ENCODE measurements at regions not wholly inside any gene's neighbourhood (a gene's known extent, or its start where the extent isn't known, plus 50 kb on each side); places are given as distances from the start of the nearest gene placed in this dataset.

GRCh38 chr5:56440871-56441740, 208.0 kb upstream of the ANKRD55 start:
- in situ Hi-C loops (cut with HindIII; ENCODE audit: low sequenced_read_pairs) = no loop called here

- in situ Hi-C loops (cut with HindIII; ENCODE audit: low sequenced_read_pairs) = no loop called here
Observed at GRCh38 chr5:56434986-56435385, 201.9 kb upstream of the ANKRD55 start.

- in situ Hi-C loops (cut with HindIII; ENCODE audit: low sequenced_read_pairs) = no loop called here
Observed at GRCh38 chr5:56433039-56433617, 200.0 kb upstream of the ANKRD55 start.

DNA sequence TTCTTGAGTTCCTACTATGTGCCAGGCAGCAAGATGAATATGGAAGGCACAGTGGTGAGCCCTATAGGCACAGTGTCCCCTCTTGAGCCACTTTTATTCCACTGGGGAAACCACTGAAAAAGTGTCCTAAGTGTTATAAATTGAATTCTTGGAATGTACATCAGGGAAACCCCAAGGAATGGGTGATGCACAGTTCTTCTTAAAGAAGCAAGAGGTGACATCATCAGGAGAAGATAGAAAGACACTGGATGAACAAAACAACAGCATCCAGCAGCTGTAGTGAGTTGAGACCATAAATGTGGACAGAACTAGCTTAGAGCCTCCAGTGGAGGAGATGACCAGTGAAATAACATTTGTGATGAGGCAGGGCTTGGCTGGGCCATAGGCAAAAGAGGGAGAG, 199.2 kb upstream of the ANKRD55 start:
- in situ Hi-C loops (cut with HindIII; ENCODE audit: low sequenced_read_pairs) = no loop called here

- in situ Hi-C loops (cut with HindIII; ENCODE audit: low sequenced_read_pairs) = no loop called here
Observed at GRCh38 chr5:56430422-56430821, 197.3 kb upstream of the ANKRD55 start.

DNA sequence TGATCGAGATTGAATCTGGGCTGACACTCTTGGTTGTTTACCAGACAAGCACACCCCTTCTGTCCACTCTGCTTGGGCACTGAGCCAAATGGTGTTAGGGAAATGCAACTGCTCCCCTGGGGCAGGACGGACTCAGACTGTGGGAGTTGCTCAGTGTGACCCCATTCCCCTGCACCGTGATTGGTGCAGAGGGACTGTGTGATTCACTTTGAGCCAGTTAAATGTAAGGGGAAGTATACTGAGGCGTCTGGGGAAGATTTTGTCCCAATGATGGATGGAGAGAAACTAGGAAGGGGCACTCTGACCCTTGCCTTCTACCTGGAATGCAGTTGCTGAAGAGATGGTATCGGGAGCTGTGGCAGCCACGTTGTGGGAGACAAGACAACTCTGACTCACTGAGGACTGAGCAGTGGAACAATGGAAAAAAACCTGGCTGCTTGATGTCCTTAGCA, 196.0 kb upstream of the ANKRD55 start:
- in situ Hi-C loops (cut with HindIII; ENCODE audit: low sequenced_read_pairs) = no loop called here

DNA sequence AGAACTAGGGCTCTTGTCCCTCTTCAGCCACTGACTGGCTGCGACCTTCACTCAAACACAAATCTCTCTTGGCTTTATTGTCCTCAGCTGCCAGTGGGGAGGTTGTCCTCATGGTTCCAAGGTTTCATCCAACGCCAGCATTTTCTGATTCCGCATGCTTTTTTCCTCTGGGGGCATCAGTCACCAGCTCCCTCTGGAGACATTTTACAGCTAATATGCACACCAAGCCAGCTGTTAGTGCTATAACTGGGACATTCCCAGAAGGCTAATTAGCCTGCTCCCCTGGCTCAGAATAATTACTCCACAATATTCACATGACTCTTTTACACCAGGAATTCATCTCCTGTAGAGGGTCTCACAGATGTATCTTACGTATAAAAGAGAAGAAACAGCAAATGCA, 193.6 kb upstream of the ANKRD55 start:
- in situ Hi-C loops (cut with HindIII; ENCODE audit: low sequenced_read_pairs) = no loop called here

GRCh38 chr5:56422076-56422762, 189.1 kb upstream of the ANKRD55 start:
- in situ Hi-C loops (cut with HindIII; ENCODE audit: low sequenced_read_pairs) = no loop called here

DNA sequence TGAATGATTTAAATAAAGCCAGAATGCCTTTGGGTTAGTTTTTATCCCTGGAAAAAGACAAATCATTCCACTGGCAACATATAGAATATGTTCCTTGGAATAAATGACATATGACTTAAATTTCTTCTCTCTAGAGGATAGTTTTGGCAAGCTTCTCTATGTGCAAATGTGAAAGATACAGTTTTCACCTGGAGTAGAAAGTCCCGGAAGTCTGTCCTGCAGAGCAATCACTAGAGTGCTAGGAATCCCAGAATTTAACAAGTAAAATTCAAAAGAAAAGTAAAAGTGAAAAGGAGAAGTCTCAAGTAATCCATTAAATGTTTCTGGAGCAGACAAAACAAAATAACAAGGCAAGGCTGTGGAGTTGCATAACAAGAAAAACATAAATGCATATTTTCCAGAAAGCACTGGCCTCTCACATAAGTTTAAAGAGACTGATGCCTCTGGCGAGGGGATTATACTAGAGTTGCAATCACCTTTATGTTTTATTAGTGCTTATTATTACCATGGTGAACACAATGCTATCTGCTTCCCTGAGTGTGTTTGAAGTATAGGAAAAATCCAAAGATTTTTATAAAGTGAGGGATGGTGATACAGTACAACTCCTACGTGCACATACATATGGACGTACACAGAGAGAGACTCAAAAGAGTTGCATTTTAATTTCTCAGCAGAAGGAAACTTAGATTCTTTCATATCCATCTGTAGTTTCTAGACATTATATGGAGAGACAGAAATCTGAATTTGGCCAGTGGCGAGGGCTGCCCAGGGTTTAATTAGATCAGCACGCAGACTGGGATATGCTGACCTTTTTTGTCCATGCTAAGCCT, 188.3 kb upstream of the ANKRD55 start:
- in situ Hi-C loops (cut with HindIII; ENCODE audit: low sequenced_read_pairs) = no loop called here

GRCh38 chr5:56420323-56420722, 187.2 kb upstream of the ANKRD55 start:
- in situ Hi-C loops (cut with HindIII; ENCODE audit: low sequenced_read_pairs) = no loop called here

DNA sequence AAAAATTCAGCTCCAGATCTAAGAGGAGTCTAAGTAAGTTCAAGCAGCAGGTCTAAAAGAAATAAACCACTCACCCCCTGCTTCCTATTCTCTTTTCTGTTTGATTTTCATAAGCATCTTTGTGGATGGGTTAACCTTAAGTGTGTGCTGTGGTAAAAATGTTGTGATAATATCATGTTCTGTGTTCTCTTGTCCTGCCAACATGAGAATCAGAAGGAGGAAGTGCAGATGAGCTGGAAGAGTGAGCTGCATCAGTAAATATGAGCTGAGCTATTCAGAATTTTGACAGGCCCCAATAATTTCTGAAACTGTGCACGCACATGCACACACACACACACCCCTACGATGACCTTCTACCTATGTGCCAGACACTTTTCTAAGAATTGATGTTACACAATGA, 186.5 kb upstream of the ANKRD55 start:
- in situ Hi-C loops (cut with HindIII; ENCODE audit: low sequenced_read_pairs) = no loop called here

- in situ Hi-C loops (cut with HindIII; ENCODE audit: low sequenced_read_pairs) = no loop called here
Observed at GRCh38 chr5:56415356-56415765, 182.2 kb upstream of the ANKRD55 start.

DNA sequence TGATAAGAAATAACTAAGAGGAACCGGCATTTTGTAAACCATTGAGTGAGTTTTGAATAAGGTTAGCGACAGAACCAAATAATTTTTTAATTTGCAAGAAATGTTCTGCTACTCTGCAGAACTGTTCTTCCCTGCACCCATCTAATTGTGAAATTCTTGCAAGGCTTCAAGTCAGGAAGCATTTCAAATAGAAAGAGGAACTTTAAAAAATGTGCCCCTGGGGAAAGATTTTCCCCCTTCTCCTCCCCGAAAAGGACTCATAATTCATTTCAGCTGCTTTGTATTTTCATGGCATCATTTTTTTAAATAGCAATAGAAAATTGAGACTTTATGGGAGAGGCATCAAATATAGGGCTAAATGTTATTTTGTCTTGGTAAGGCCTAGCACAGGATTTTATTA, 180.9 kb upstream of the ANKRD55 start:
- in situ Hi-C loops (cut with HindIII; ENCODE audit: low sequenced_read_pairs) = loop anchor here (5.0 kb wide), 1 partner anchor 118 kb away; no protein-coding TSS in a partner anchor

DNA sequence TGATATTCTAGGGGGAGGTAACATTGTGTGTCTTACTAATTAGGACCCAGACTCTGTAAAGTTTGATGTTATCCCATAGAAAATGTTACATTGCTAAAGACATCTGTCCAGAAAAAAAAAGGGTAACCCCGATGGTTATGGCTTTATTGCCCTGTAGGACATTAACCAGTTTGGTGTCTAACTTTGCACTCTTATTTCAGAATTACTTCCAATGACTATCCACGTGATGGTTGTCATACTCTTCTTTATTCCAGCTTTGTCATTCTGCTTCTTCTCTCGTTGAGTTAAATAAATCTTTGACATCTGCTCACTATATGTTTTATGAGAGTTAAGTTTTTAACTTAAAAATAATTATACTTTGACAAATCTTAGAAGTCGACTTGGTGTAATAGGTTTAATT, 180.4 kb upstream of the ANKRD55 start:
- in situ Hi-C loops (cut with HindIII; ENCODE audit: low sequenced_read_pairs) = loop anchor here (5.0 kb wide), 1 partner anchor 119 kb away; no protein-coding TSS in a partner anchor

- in situ Hi-C loops (cut with HindIII; ENCODE audit: low sequenced_read_pairs) = loop anchor here (5.0 kb wide), 1 partner anchor 120 kb away; no protein-coding TSS in a partner anchor
Observed at GRCh38 chr5:56412601-56413379, 179.7 kb upstream of the ANKRD55 start.

GRCh38 chr5:56410696-56411095, 177.6 kb upstream of the ANKRD55 start:
- in situ Hi-C loops (cut with HindIII; ENCODE audit: low sequenced_read_pairs) = loop anchor here (5.0 kb wide), 1 partner anchor 122 kb away; no protein-coding TSS in a partner anchor

GRCh38 chr5:56409331-56410190, 176.4 kb upstream of the ANKRD55 start:
- in situ Hi-C loops (cut with HindIII; ENCODE audit: low sequenced_read_pairs) = loop anchor here (5.0 kb wide), 1 partner anchor 123 kb away; no protein-coding TSS in a partner anchor

GRCh38 chr5:56406838-56407237, 173.7 kb upstream of the ANKRD55 start:
- in situ Hi-C loops (cut with HindIII; ENCODE audit: low sequenced_read_pairs) = no loop called here

DNA sequence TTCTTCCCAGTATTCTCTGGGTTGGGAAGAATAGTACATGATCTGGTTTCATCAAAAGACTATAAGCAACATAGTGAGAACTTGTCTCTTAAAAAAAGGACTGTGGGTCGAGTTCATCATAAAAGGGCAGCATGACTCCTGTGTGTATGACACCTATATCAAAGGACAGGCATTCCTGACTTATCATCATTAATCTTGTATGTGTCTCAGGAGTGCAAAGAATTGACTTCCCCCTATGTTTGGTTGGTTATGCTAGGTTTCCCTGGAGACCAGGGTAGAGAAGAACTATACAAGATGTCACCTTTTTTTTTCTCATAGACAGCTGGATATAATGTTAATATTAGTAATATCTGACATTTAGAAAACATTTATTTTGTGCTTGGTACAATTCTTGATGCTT, 173.1 kb upstream of the ANKRD55 start:
- in situ Hi-C loops (cut with HindIII; ENCODE audit: low sequenced_read_pairs) = no loop called here
